Fibroblast of lung (primary cell): ENCODE measurements at regions not wholly inside any gene's neighbourhood (a gene's known extent, or its start where the extent isn't known, plus 50 kb on each side); places are given as distances from the start of the nearest gene placed in this dataset.

Source experiments
- EZH2 ChIP-seq: IDR thresholded peaks from 2 replicates; pipeline ENCODE4 v1.5.1; 2012; ENCODE audit warnings: low read length, control low read depth, mild to moderate bottlenecking; ENCODE audit errors: missing control alignments
- TF ChIP-seq, protein P1 (sequence below), 2 donors: IDR thresholded peaks in 1 of 2; conservative IDR thresholded peaks in 1 of 2; 1 replicate in 1 of 2; 2 replicates in 1 of 2; pipeline ENCODE4 v1.5.1; 2011 to 2012; ENCODE audit warnings: low read length in 2 of 2, control low read depth in 1 of 2, inconsistent platforms in 1 of 2, low read depth in 1 of 2, mild to moderate bottlenecking in 1 of 2

DNA sequence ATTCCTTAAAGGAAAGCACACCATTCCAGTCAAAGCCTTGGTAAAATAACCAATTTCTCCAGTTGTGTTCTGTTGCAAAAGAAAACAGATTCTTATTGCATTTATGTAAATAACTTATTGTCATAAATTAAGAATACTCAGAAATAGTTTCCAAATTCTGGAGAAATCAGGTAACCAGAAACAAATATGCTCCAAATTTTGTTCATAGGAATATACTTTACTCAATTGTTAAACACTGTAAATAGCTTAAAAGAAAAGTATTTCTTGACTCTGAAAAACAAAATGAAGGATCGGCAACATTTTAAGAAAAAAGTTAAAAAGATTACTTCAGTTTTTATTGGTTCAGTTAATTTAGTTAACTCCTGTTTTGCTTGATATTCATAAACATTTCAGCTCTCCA is 67.1 kb upstream of the PIK3CG start:
- TF ChIP-seq, protein P1, sequence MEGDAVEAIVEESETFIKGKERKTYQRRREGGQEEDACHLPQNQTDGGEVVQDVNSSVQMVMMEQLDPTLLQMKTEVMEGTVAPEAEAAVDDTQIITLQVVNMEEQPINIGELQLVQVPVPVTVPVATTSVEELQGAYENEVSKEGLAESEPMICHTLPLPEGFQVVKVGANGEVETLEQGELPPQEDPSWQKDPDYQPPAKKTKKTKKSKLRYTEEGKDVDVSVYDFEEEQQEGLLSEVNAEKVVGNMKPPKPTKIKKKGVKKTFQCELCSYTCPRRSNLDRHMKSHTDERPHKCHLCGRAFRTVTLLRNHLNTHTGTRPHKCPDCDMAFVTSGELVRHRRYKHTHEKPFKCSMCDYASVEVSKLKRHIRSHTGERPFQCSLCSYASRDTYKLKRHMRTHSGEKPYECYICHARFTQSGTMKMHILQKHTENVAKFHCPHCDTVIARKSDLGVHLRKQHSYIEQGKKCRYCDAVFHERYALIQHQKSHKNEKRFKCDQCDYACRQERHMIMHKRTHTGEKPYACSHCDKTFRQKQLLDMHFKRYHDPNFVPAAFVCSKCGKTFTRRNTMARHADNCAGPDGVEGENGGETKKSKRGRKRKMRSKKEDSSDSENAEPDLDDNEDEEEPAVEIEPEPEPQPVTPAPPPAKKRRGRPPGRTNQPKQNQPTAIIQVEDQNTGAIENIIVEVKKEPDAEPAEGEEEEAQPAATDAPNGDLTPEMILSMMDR (conservative IDR thresholded peaks at IDR 0.05 in 1 of 2, IDR thresholded peaks at IDR 0.05 in 1 of 2; ENCODE audit: low read depth in 1 of 2, low read length in 2 of 2) = no peak
- no peak for TF ChIP-seq EZH2
